Esophagus muscularis mucosa (tissue), 3 donors: ENCODE measurements at regions not wholly inside any gene's neighbourhood (a gene's known extent, or its start where the extent isn't known, plus 50 kb on each side); places are given as distances from the start of the nearest gene placed in this dataset.

ENCODE experiments used
- CTCF ChIP-seq, 3 experiments: fragments of 200-600 bp in 2 of 3; fragments of 450-650 bp in 1 of 3; sonication (generic) in 2 of 3; IDR thresholded peaks; one replicate each; pipeline ENCODE4 v1.5.1; 2017 to 2019; ENCODE audit warnings: antibody characterized with exemption in 3 of 3, mild to moderate bottlenecking in 2 of 3, moderate library complexity in 1 of 3
- POLR2A ChIP-seq: fragments of 450-650 bp; IDR thresholded peaks from one replicate; pipeline ENCODE4 v1.6.1; 2017; ENCODE audit warnings: antibody characterized with exemption, moderate library complexity, mild to moderate bottlenecking, low read depth
- POLR2AphosphoS5 ChIP-seq, 2 donors: sonication (generic); formaldehyde crosslinking; IDR thresholded peaks; one replicate each; pipeline ENCODE4 v1.6.1; 2017; ENCODE audit warnings: antibody characterized with exemption in 2 of 2

- TF ChIP-seq POLR2A = no peak
- TF ChIP-seq CTCF (IDR thresholded peaks at IDR 0.05) = no peak
- TF ChIP-seq POLR2AphosphoS5 (IDR thresholded peaks at IDR 0.05) = no peak
These were observed 789.2 kb upstream of the NR2F2 start for GRCh38 chr15:95541301-95541700.
